NT2/D1 (cell line): ENCODE measurements at regions not wholly inside any gene's neighbourhood (a gene's known extent, or its start where the extent isn't known, plus 50 kb on each side); places are given as distances from the start of the nearest gene placed in this dataset.

Experiments
- DNase-seq: peaks from one replicate; pipeline ENCODE4 v3.0.0-alpha.2; 2011; ENCODE audit warnings: low read depth, low spot score
- H3K27me3 ChIP-seq: 2 replicates; pipeline ENCODE4 v1.6.0; 2011; ENCODE audit warnings: mild to moderate bottlenecking; ENCODE audit not compliant: insufficient read length, insufficient read depth
- H3K36me3 ChIP-seq: 2 replicates; pipeline ENCODE4 v1.6.1; 2011; ENCODE audit warnings: mild to moderate bottlenecking, low read length, mixed read lengths; ENCODE audit not compliant: insufficient read depth, insufficient read length
- H3K4me1 ChIP-seq: 2 replicates; pipeline ENCODE4 v1.5.1; 2011; ENCODE audit not compliant: insufficient read depth, insufficient read length
- H3K4me3 ChIP-seq: 2 replicates; pipeline ENCODE4 v1.5.1; 2011; ENCODE audit warnings: low read depth; ENCODE audit not compliant: insufficient read length
- H3K9ac ChIP-seq: 2 replicates; pipeline ENCODE4 v1.6.0; 2011; ENCODE audit warnings: low read depth; ENCODE audit not compliant: insufficient read length
- H3K9me3 ChIP-seq: 2 replicates; pipeline ENCODE4 v1.5.1; 2011; ENCODE audit warnings: mild to moderate bottlenecking, low read length; ENCODE audit not compliant: insufficient read depth
- SUZ12 ChIP-seq: IDR thresholded peaks from 2 replicates; pipeline ENCODE4 v1.6.1; 2011; ENCODE audit not compliant: insufficient read length, insufficient read depth; ENCODE audit errors: extremely low read depth
- YY1 ChIP-seq: IDR thresholded peaks from 2 replicates; pipeline ENCODE4 v1.6.1; 2011; ENCODE audit not compliant: insufficient read length, insufficient read depth
- ZNF274 ChIP-seq: IDR thresholded peaks from 2 replicates; pipeline ENCODE4 v1.6.1; 2011; ENCODE audit warnings: mild to moderate bottlenecking, low read depth, low read length

GRCh38 chr17:72587156-72587555 is 466.3 kb downstream of the SOX9 start:
- Histone ChIP-seq H3K4me3 (no peak overlapping the region), H3K36me3 (no peaks in the 10 kb centered on the region), H3K9ac (no peak overlapping the region), H3K27me3 (peaks cover 29% of the 10 kb centered on the region), H3K4me1 (peaks cover 3% of the 10 kb centered on the region), H3K9me3 (no peaks in the 10 kb centered on the region)
- TF ChIP-seq ZNF274 (no peak), YY1 (no peak), SUZ12 (no peak)
- no peak for DNase-seq

- H3K4me3 ChIP-seq: no peak overlapping the region
- peak overlapping the region; percentile 45 for H3K9ac ChIP-seq
- H3K27me3 ChIP-seq: peaks cover 34% of the 10 kb centered on the region
- no peaks in the 10 kb centered on the region for H3K9me3 ChIP-seq
- H3K4me1 ChIP-seq: peaks cover 3% of the 10 kb centered on the region
- H3K36me3 ChIP-seq: no peaks in the 10 kb centered on the region
- TF ChIP-seq SUZ12 (no peak), YY1 (no peak), ZNF274 (no peak)
- DNase-seq: no peak
Observed at GRCh38 chr17:72587773-72588511, 467.1 kb downstream of the SOX9 start.

- Histone ChIP-seq H3K4me3 (no peak overlapping the region), H3K36me3 (no peaks in the 10 kb centered on the region), H3K27me3 (peaks cover 34% of the 10 kb centered on the region), H3K9ac (peak overlapping the region; percentile 45), H3K9me3 (no peaks in the 10 kb centered on the region), H3K4me1 (peaks cover 3% of the 10 kb centered on the region)
- no peak for DNase-seq
- TF ChIP-seq ZNF274 (no peak), SUZ12 (no peak), YY1 (no peak)
Observed at GRCh38 chr17:72588561-72588960, 467.7 kb downstream of the SOX9 start.

- Histone ChIP-seq H3K4me3 (no peak overlapping the region), H3K27me3 (peaks cover 34% of the 10 kb centered on the region), H3K4me1 (peaks cover 3% of the 10 kb centered on the region), H3K36me3 (no peaks in the 10 kb centered on the region), H3K9me3 (no peaks in the 10 kb centered on the region), H3K9ac (no peak overlapping the region)
- TF ChIP-seq ZNF274 (no peak), SUZ12 (no peak), YY1 (no peak)
- DNase-seq: no peak
Observed at GRCh38 chr17:72588961-72589360, 468.1 kb downstream of the SOX9 start.

GRCh38 chr17:72590382-72590781 is 469.6 kb downstream of the SOX9 start:
- no peak for DNase-seq
- no peak for TF ChIP-seq ZNF274
- no peak for TF ChIP-seq SUZ12
- no peak for TF ChIP-seq YY1
- H3K9ac ChIP-seq: no peak overlapping the region
- no peak overlapping the region for H3K4me3 ChIP-seq
- H3K36me3 ChIP-seq: no peaks in the 10 kb centered on the region
- H3K9me3 ChIP-seq: no peaks in the 10 kb centered on the region
- H3K4me1 ChIP-seq: peaks cover 3% of the 10 kb centered on the region
- H3K27me3 ChIP-seq: peaks cover 34% of the 10 kb centered on the region

- Histone ChIP-seq H3K27me3 (peaks cover 34% of the 10 kb centered on the region), H3K9me3 (no peaks in the 10 kb centered on the region), H3K4me1 (peaks cover 3% of the 10 kb centered on the region), H3K9ac (peak overlapping the region; percentile 86), H3K4me3 (peak overlapping the region; percentile 73), H3K36me3 (no peaks in the 10 kb centered on the region)
- DNase-seq: no peak
- no peak for TF ChIP-seq ZNF274
- no peak for TF ChIP-seq YY1
- TF ChIP-seq SUZ12: no peak
Observed at GRCh38 chr17:72590882-72591281, 470.1 kb downstream of the SOX9 start.

GRCh38 chr17:72591289-72592241 is 470.7 kb downstream of the SOX9 start:
- H3K36me3 ChIP-seq: no peaks in the 10 kb centered on the region
- H3K9ac ChIP-seq: peak overlapping the region; percentile 86
- peaks cover 3% of the 10 kb centered on the region for H3K4me1 ChIP-seq
- no peak for TF ChIP-seq ZNF274
- TF ChIP-seq SUZ12: no peak
- no peak for TF ChIP-seq YY1
- DNase-seq: no peak
- H3K4me3 ChIP-seq: peak overlapping the region; percentile 73
- peaks cover 34% of the 10 kb centered on the region for H3K27me3 ChIP-seq
- no peaks in the 10 kb centered on the region for H3K9me3 ChIP-seq
